Left ventricle myocardium inferior (tissue), 1 donor: ENCODE measurements at regions not wholly inside any gene's neighbourhood (a gene's known extent, or its start where the extent isn't known, plus 50 kb on each side); places are given as distances from the start of the nearest gene placed in this dataset.

ENCODE experiments used
- DNase-seq: peaks from one replicate; pipeline ENCODE4 v3.0.0-alpha.2; 2020
- H3K27ac ChIP-seq: fragments of 200-600 bp; replicated peaks from 2 replicates; pipeline ENCODE4 v1.8.0; 2021
- H3K27me3 ChIP-seq: fragments of 200-600 bp; 2 replicates; pipeline ENCODE4 v1.8.0; 2021; ENCODE audit warnings: low read depth
- H3K36me3 ChIP-seq: fragments of 200-600 bp; 2 replicates; pipeline ENCODE4 v1.8.0; 2021
- H3K4me1 ChIP-seq: fragments of 200-600 bp; 2 replicates; pipeline ENCODE4 v1.8.0; 2021
- H3K4me3 ChIP-seq: fragments of 200-600 bp; 2 replicates; pipeline ENCODE4 v1.8.0; 2021; ENCODE audit warnings: mild to moderate bottlenecking, moderate library complexity
- H3K9me3 ChIP-seq: fragments of 200-600 bp; replicated peaks from 2 replicates; pipeline ENCODE4 v1.8.0; 2021
- intact Hi-C: fragments of 100-400 bp; cut with micrococcal nuclease; formaldehyde crosslinking; loops from one replicate; pipeline ENCODE4 v1.11.0; 2022
- TF ChIP-seq, protein P1 (sequence below): fragments of 200-600 bp; IDR thresholded peaks from 2 replicates; pipeline ENCODE4 v1.8.0; 2021; ENCODE audit warnings: antibody characterized with exemption, mild to moderate bottlenecking, borderline replicate concordance
- donor health status: DM: no; HTN: yes; CAD: no; lungs with severe emphysema.

- Histone ChIP-seq H3K27ac (no peak overlapping the region), H3K36me3 (no peaks in the 10 kb centered on the region), H3K4me1 (no peaks in the 10 kb centered on the region), H3K9me3 (no peaks in the 10 kb centered on the region), H3K27me3 (no peaks in the 10 kb centered on the region), H3K4me3 (no peak overlapping the region)
- TF ChIP-seq, protein P1, sequence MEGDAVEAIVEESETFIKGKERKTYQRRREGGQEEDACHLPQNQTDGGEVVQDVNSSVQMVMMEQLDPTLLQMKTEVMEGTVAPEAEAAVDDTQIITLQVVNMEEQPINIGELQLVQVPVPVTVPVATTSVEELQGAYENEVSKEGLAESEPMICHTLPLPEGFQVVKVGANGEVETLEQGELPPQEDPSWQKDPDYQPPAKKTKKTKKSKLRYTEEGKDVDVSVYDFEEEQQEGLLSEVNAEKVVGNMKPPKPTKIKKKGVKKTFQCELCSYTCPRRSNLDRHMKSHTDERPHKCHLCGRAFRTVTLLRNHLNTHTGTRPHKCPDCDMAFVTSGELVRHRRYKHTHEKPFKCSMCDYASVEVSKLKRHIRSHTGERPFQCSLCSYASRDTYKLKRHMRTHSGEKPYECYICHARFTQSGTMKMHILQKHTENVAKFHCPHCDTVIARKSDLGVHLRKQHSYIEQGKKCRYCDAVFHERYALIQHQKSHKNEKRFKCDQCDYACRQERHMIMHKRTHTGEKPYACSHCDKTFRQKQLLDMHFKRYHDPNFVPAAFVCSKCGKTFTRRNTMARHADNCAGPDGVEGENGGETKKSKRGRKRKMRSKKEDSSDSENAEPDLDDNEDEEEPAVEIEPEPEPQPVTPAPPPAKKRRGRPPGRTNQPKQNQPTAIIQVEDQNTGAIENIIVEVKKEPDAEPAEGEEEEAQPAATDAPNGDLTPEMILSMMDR, result no peak
- intact Hi-C loops, result no loop called here
- DNase-seq, result no peak
Observed at GRCh38 chr2:191760655-191761262, 82.8 kb downstream of the NABP1 start.

GRCh38 chr2:191773136-191773535 is 73.8 kb downstream of the CAVIN2 start:
- Histone ChIP-seq H3K4me1 (no peaks in the 10 kb centered on the region), H3K9me3 (peaks cover 22% of the 10 kb centered on the region), H3K4me3 (no peak overlapping the region), H3K36me3 (no peaks in the 10 kb centered on the region), H3K27me3 (no peaks in the 10 kb centered on the region), H3K27ac (no peak overlapping the region)
- DNase-seq, result no peak
- TF ChIP-seq, protein P1, result no peak
- intact Hi-C loops, result no loop called here

GRCh38 chr2:191777351-191777750 is 69.5 kb downstream of the CAVIN2 start:
- no peaks in the 10 kb centered on the region for H3K27me3 ChIP-seq
- TF ChIP-seq, protein P1, result no peak
- intact Hi-C loops, result no loop called here
- H3K9me3 ChIP-seq, result peaks cover 28% of the 10 kb centered on the region
- H3K27ac ChIP-seq, result no peak overlapping the region
- no peak for DNase-seq
- no peak overlapping the region for H3K4me3 ChIP-seq
- H3K36me3 ChIP-seq, result no peaks in the 10 kb centered on the region
- H3K4me1 ChIP-seq, result no peaks in the 10 kb centered on the region

DNA sequence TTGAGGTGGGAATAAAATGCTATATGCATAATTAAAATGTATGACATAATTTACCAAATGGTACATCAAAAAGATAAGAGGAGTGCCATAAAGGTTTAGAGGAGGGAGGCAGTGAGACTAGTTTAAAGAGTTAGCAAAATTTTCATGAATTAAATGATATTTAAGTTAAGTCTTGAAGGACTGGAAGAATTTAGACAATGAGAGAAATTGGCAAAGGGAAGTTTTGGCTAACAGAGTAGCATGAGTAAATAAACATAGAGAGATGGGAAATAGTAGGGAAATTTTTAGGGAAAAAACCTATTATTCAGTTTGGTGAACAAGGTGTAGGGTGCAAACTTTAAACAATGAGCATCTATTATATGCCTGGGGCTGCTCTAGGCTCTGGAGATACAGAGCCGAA is 68.8 kb downstream of the CAVIN2 start:
- intact Hi-C loops, result no loop called here
- no peaks in the 10 kb centered on the region for H3K4me1 ChIP-seq
- no peak for DNase-seq

DNA sequence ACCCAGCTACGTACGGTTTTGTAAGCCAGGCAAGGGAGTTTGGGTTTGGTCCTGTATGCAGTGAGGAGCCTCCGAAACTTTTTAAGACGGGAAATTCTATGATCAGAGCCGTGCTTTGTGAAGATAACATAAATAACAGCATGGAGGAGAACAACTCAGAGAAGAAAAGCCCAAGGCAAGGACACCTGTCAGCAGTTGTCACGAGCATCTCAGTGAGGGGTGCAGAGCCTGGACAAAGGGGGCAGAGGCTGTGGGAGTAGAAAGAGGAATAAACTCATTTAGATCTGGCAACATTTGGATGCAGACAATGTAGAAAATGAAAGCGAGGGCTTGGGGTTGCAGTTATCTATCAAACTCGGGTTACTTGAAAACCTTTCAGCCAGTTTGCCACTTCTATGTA is 64.5 kb downstream of the CAVIN2 start:
- TF ChIP-seq, protein P1, result no peak

More for the DNA sequence above, 68.8 kb downstream of the CAVIN2 start:
- peaks cover 28% of the 10 kb centered on the region for H3K9me3 ChIP-seq
- H3K27ac ChIP-seq, result no peak overlapping the region
- no peaks in the 10 kb centered on the region for H3K36me3 ChIP-seq
- TF ChIP-seq, protein P1, result no peak
- no peak overlapping the region for H3K4me3 ChIP-seq
- no peaks in the 10 kb centered on the region for H3K27me3 ChIP-seq

More for the DNA sequence above, 64.5 kb downstream of the CAVIN2 start:
- H3K27ac ChIP-seq, result no peak overlapping the region
- no peaks in the 10 kb centered on the region for H3K27me3 ChIP-seq
- intact Hi-C loops, result no loop called here
- no peaks in the 10 kb centered on the region for H3K4me1 ChIP-seq
- no peaks in the 10 kb centered on the region for H3K36me3 ChIP-seq
- H3K9me3 ChIP-seq, result peaks cover 6% of the 10 kb centered on the region
- no peak overlapping the region for H3K4me3 ChIP-seq
- DNase-seq, result no peak
